Left ventricle myocardium inferior (tissue), 1 donor: ENCODE measurements at regions not wholly inside any gene's neighbourhood (a gene's known extent, or its start where the extent isn't known, plus 50 kb on each side); places are given as distances from the start of the nearest gene placed in this dataset.

ENCODE experiments used
- DNase-seq: peaks from one replicate; pipeline ENCODE4 v3.0.0-alpha.2; 2020
- H3K27ac ChIP-seq: fragments of 200-600 bp; replicated peaks from 2 replicates; pipeline ENCODE4 v1.8.0; 2021
- H3K27me3 ChIP-seq: fragments of 200-600 bp; 2 replicates; pipeline ENCODE4 v1.8.0; 2021; ENCODE audit warnings: low read depth
- H3K36me3 ChIP-seq: fragments of 200-600 bp; 2 replicates; pipeline ENCODE4 v1.8.0; 2021
- H3K4me1 ChIP-seq: fragments of 200-600 bp; 2 replicates; pipeline ENCODE4 v1.8.0; 2021
- H3K4me3 ChIP-seq: fragments of 200-600 bp; 2 replicates; pipeline ENCODE4 v1.8.0; 2021; ENCODE audit warnings: mild to moderate bottlenecking, moderate library complexity
- H3K9me3 ChIP-seq: fragments of 200-600 bp; replicated peaks from 2 replicates; pipeline ENCODE4 v1.8.0; 2021
- CTCF ChIP-seq: fragments of 200-600 bp; IDR thresholded peaks from 2 replicates; pipeline ENCODE4 v1.8.0; 2021; ENCODE audit warnings: antibody characterized with exemption, mild to moderate bottlenecking, borderline replicate concordance
- intact Hi-C: fragments of 100-400 bp; cut with micrococcal nuclease; formaldehyde crosslinking; loops from one replicate; pipeline ENCODE4 v1.11.0; 2022
- donor health status: DM: no; HTN: yes; CAD: no; lungs with severe emphysema.

DNA sequence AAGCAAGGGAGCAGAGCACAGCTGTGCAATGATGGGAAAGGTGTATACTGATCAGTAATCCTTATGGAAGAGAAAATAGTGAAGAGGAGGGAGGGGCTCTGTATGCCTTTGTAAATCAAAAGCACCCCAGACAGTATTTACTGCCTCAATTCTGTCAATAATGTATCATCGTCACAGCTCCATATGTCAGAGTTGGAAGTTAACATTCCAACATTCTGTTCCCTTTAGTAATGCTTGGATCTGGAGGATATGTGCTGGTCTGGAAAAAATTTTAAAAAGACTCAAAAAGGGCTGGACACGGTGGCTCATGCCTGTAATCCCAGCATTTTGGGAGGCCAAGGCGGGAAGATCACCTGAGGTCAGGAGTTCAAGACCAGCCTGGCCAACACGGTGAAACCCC, 310.4 kb downstream of the ACTL7B start:
- Histone ChIP-seq H3K36me3 (no peaks in the 10 kb centered on the region), H3K4me1 (peaks cover 17% of the 10 kb centered on the region), H3K4me3 (no peak overlapping the region), H3K27ac (no peak overlapping the region), H3K9me3 (no peaks in the 10 kb centered on the region), H3K27me3 (no peaks in the 10 kb centered on the region)
- DNase-seq = no peak
- no peak for TF ChIP-seq CTCF
- intact Hi-C loops = no loop called here

- peaks cover 17% of the 10 kb centered on the region for H3K4me1 ChIP-seq
- no peaks in the 10 kb centered on the region for H3K27me3 ChIP-seq
- intact Hi-C loops = no loop called here
- TF ChIP-seq CTCF = no peak
- no peak for DNase-seq
- H3K9me3 ChIP-seq = no peaks in the 10 kb centered on the region
- H3K27ac ChIP-seq = no peak overlapping the region
- H3K36me3 ChIP-seq = no peaks in the 10 kb centered on the region
- H3K4me3 ChIP-seq = no peak overlapping the region
These were observed 310.9 kb downstream of the ACTL7B start for GRCh38 chr9:108544866-108545265.

GRCh38 chr9:108543251-108543778, 312.5 kb downstream of the ACTL7B start:
- intact Hi-C loops = no loop called here
- H3K4me1 ChIP-seq = peaks cover 7% of the 10 kb centered on the region

GRCh38 chr9:108537756-108538155, 318.0 kb downstream of the ACTL7B start:
- Histone ChIP-seq H3K27ac (no peak overlapping the region), H3K27me3 (no peaks in the 10 kb centered on the region), H3K4me1 (no peaks in the 10 kb centered on the region), H3K36me3 (no peaks in the 10 kb centered on the region), H3K9me3 (no peaks in the 10 kb centered on the region), H3K4me3 (no peak overlapping the region)
- intact Hi-C loops = no loop called here
- no peak for DNase-seq
- TF ChIP-seq CTCF = no peak

More at GRCh38 chr9:108543251-108543778, 312.5 kb downstream of the ACTL7B start:
- no peak for TF ChIP-seq CTCF
- Histone ChIP-seq H3K36me3 (no peaks in the 10 kb centered on the region), H3K27ac (no peak overlapping the region), H3K4me3 (no peak overlapping the region), H3K9me3 (no peaks in the 10 kb centered on the region), H3K27me3 (no peaks in the 10 kb centered on the region)
- no peak for DNase-seq

GRCh38 chr9:108536836-108537601, 318.8 kb downstream of the ACTL7B start:
- TF ChIP-seq CTCF = no peak
- no peak for DNase-seq
- Histone ChIP-seq H3K9me3 (no peaks in the 10 kb centered on the region), H3K4me1 (no peaks in the 10 kb centered on the region), H3K27ac (no peak overlapping the region), H3K36me3 (no peaks in the 10 kb centered on the region), H3K4me3 (no peak overlapping the region), H3K27me3 (no peaks in the 10 kb centered on the region)
- intact Hi-C loops = no loop called here
